ENCODE measurements at regions not wholly inside any gene's neighbourhood (a gene's known extent, or its start where the extent isn't known, plus 50 kb on each side); places are given as distances from the start of the nearest gene placed in this dataset.
A peak's percentile ranks its signal among the peaks of the same experiment; 100 is the strongest.

DNA sequence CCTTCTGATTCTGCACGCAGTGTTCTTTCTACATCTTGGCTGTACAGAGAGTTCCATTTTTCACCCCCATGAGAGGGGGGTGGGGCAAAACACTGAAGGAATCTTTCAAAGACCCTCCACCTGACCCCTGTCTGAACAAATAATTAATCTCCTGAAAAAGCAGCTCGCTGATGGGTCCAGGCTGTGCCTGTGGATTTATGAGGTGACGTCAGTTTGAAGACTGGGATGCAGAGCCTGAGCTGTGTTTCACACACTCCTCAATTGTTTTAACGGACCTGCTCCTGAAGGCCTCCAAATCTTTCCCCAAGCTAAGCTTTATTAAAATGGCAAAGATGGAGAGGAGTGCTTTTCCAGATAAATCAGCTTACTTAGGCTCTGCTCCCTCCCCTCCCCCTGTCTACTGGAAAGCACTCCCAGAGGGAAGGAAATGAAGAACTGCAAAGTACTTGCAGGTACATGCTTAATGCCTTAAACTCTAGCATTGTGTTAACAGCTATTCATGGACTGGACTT, 390.2 kb upstream of the TNP1 start:
- Histone ChIP-seq H3K4me3 (no peak overlapping the region), H3K4me1 (peaks cover 36% of the 10 kb centered on the region), H3K27ac (no peak overlapping the region), H3K36me3 (ENCODE audit: insufficient read depth in 1 of 2, low read depth in 1 of 2) (no peaks in the 10 kb centered on the region), H3K27me3 (ENCODE audit: insufficient read depth in 3 of 3, low read length in 2 of 3) (no peaks in the 10 kb centered on the region), H3K9me3 (no peaks in the 10 kb centered on the region)
- no peak for TF ChIP-seq CTCF (IDR thresholded peaks at IDR 0.05)
- intact Hi-C loops (cut with DNase I), result no loop called here
- WGBS, 3 donors, result 43 to 80% (median 58%) methylated on average over 4 of the region's 4 CpGs
- DNase-seq, result no peak
- no peak for ATAC-seq

DNA sequence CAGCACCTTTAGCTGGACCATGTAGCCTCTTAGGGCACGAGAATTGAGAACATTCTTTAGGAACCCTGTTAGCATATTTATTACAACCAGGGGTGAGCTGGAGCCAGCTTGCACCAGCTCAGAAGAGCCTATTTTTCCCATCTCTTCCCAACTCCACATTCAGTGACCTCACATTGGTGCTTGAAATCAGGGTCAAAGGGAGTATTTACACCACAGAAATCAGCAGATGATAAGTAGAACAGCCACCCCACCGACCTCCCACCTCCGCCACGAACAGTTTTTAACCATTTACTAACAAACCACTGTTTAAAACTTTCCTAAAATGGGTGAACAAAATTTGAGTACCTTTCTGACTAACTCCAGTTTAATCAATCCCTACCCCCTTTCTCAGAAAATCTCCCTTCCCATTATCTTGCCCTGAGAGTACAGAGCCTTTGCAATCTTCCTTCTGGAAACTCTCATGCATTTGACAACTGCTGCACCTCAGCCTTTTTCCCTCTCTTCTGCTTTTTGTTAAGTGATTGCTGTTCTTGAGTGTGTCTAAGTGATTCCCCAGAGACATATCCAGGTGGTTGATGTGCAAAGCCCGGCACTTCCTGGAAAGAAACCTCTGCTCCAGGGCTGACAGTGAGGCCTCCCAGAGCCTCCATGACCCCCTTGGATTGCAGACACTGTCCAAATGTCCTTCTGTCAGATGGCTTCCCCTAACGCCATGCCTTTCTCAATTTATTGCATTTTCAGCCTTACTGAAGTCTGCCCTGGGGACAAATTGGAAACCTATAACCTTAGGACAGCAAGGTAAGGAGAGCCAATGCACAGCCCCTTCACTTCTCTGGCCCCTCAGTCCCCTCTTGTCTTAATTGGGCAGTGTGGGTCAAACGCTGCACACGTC, 389.5 kb upstream of the TNP1 start:
- ATAC-seq, result no peak
- 34 to 64% (median 36%) methylated on average over 8 of the region's 8 CpGs for WGBS, 3 donors
- Histone ChIP-seq H3K36me3 (ENCODE audit: insufficient read depth in 1 of 2, low read depth in 1 of 2) (no peaks in the 10 kb centered on the region), H3K4me1 (peaks cover 42% of the 10 kb centered on the region), H3K4me3 (peak overlapping the region; percentile 27), H3K9me3 (no peaks in the 10 kb centered on the region), H3K27me3 (ENCODE audit: insufficient read depth in 3 of 3, low read length in 2 of 3) (no peaks in the 10 kb centered on the region), H3K27ac (peak overlapping the region; percentile 82)
- no peak for DNase-seq
- intact Hi-C loops (cut with DNase I), result loop anchor here in 1 of 2 donors (10.0 kb wide), 1 partner anchor 555 kb away; the partner anchor contains the start of gene IGFBP5
- TF ChIP-seq CTCF (IDR thresholded peaks at IDR 0.05), result no peak

GRCh38 chr2:217248312-217248935, 388.6 kb upstream of the TNP1 start:
- intact Hi-C loops (cut with DNase I), result loop anchor here in 1 of 2 donors (10.0 kb wide), 1 partner anchor 554 kb away; the partner anchor contains the start of gene IGFBP5
- H3K4me3 ChIP-seq, result peak overlapping the region; percentile 27
- H3K4me1 ChIP-seq, result peaks cover 48% of the 10 kb centered on the region

GRCh38 chr2:217247476-217247875, 387.6 kb upstream of the TNP1 start:
- intact Hi-C loops (cut with DNase I), result loop anchor here in 1 of 2 donors (10.0 kb wide), 1 partner anchor 553 kb away; the partner anchor contains the start of gene IGFBP5
- DNase-seq (peak; percentile 25 to 80), ATAC-seq (peak; percentile 88 to 95 (median 94))
- peak overlapping the region; percentile 82 for H3K27ac ChIP-seq
- H3K4me1 ChIP-seq, result peaks cover 48% of the 10 kb centered on the region
- H3K27me3 ChIP-seq (ENCODE audit: insufficient read depth in 3 of 3, low read length in 2 of 3), result no peaks in the 10 kb centered on the region
- peak overlapping the region; percentile 27 for H3K4me3 ChIP-seq
- no peaks in the 10 kb centered on the region for H3K36me3 ChIP-seq (ENCODE audit: insufficient read depth in 1 of 2, low read depth in 1 of 2)
- TF ChIP-seq CTCF (IDR thresholded peaks at IDR 0.05), result no peak
- H3K9me3 ChIP-seq, result no peaks in the 10 kb centered on the region
- WGBS, 3 donors, result 23 to 42% (median 28%) methylated on average over 8 of the region's 8 CpGs

More at GRCh38 chr2:217248312-217248935, 388.6 kb upstream of the TNP1 start:
- Histone ChIP-seq H3K9me3 (no peaks in the 10 kb centered on the region), H3K27ac (peak overlapping the region; percentile 82), H3K36me3 (ENCODE audit: insufficient read depth in 1 of 2, low read depth in 1 of 2) (no peaks in the 10 kb centered on the region), H3K27me3 (ENCODE audit: insufficient read depth in 3 of 3, low read length in 2 of 3) (no peaks in the 10 kb centered on the region)
- ATAC-seq, result peak; percentile 56 to 83 (median 80)
- DNase-seq, result peak; percentile 54 to 80
- TF ChIP-seq CTCF (IDR thresholded peaks at IDR 0.05), result no peak
- WGBS, 3 donors, result 14 to 16% (median 15%) methylated on average over 9 of the region's 9 CpGs

Data from psoas muscle (tissue), 7 donors.